GM06990 (cell line): ENCODE measurements at regions not wholly inside any gene's neighbourhood (a gene's known extent, or its start where the extent isn't known, plus 50 kb on each side); places are given as distances from the start of the nearest gene placed in this dataset.

ENCODE experiments used
- DNase-seq: peaks from one replicate; pipeline ENCODE4 v3.0.0-alpha.2; 2011; ENCODE audit not compliant: insufficient read length; ENCODE audit errors: extremely low read depth
- H3K27me3 ChIP-seq: replicated peaks from 2 replicates; pipeline ENCODE4 v1.6.0; 2011; ENCODE audit warnings: low read length; ENCODE audit not compliant: control insufficient read depth, insufficient read depth
- H3K36me3 ChIP-seq: 2 replicates; pipeline ENCODE4 v1.5.1; 2011; ENCODE audit warnings: low read length; ENCODE audit not compliant: control insufficient read depth, insufficient read depth
- H3K4me3 ChIP-seq: replicated peaks from 2 replicates; pipeline ENCODE4 v1.5.1; 2011; ENCODE audit warnings: low read depth, mild to moderate bottlenecking, control low read depth, low read length
- CTCF ChIP-seq: IDR thresholded peaks from 2 replicates; pipeline ENCODE4 v1.5.1; 2011; ENCODE audit warnings: low read length, control low read depth, mild to moderate bottlenecking, inconsistent platforms; ENCODE audit not compliant: insufficient read depth, poor library complexity, severe bottlenecking

GRCh38 chr13:89726690-89727435 is 1620.6 kb upstream of the MIR17HG start:
- no peaks in the 10 kb centered on the region for H3K27me3 ChIP-seq
- no peak overlapping the region for H3K4me3 ChIP-seq
- H3K36me3 ChIP-seq = no peaks in the 10 kb centered on the region
- DNase-seq = no peak
- TF ChIP-seq CTCF = no peak

- TF ChIP-seq CTCF = no peak
- H3K4me3 ChIP-seq = no peak overlapping the region
- no peaks in the 10 kb centered on the region for H3K36me3 ChIP-seq
- no peak for DNase-seq
- H3K27me3 ChIP-seq = no peaks in the 10 kb centered on the region
Measured at GRCh38 chr13:89733829-89734228, 1613.7 kb upstream of the MIR17HG start.

GRCh38 chr13:89737051-89737450 is 1610.4 kb upstream of the MIR17HG start:
- DNase-seq = no peak
- no peak for TF ChIP-seq CTCF
- no peaks in the 10 kb centered on the region for H3K27me3 ChIP-seq

GRCh38 chr13:89738072-89738471 is 1609.4 kb upstream of the MIR17HG start:
- no peak overlapping the region for H3K4me3 ChIP-seq
- no peak for TF ChIP-seq CTCF
- no peak for DNase-seq
- H3K36me3 ChIP-seq = no peaks in the 10 kb centered on the region
- H3K27me3 ChIP-seq = no peaks in the 10 kb centered on the region

More at GRCh38 chr13:89737051-89737450, 1610.4 kb upstream of the MIR17HG start:
- H3K4me3 ChIP-seq = no peak overlapping the region
- H3K36me3 ChIP-seq = no peaks in the 10 kb centered on the region

GRCh38 chr13:89740994-89741685 is 1606.3 kb upstream of the MIR17HG start:
- Histone ChIP-seq H3K36me3 (no peaks in the 10 kb centered on the region), H3K27me3 (no peaks in the 10 kb centered on the region), H3K4me3 (no peak overlapping the region)
- no peak for DNase-seq
- TF ChIP-seq CTCF = no peak

- no peak for TF ChIP-seq CTCF
- Histone ChIP-seq H3K27me3 (no peaks in the 10 kb centered on the region), H3K4me3 (no peak overlapping the region), H3K36me3 (no peaks in the 10 kb centered on the region)
- no peak for DNase-seq
Measured at GRCh38 chr13:89746554-89746953, 1600.9 kb upstream of the MIR17HG start.
